ENCODE measurements at regions not wholly inside any gene's neighbourhood (a gene's known extent, or its start where the extent isn't known, plus 50 kb on each side); places are given as distances from the start of the nearest gene placed in this dataset.

GRCh38 chr2:60230037-60230436 lies 323.4 kb downstream of the BCL11A start:
- no peaks in the 10 kb centered on the region for H3K36me3 Mint-ChIP-seq (ENCODE audit: low read depth)
- Histone ChIP-seq H3K4me3 (ENCODE audit: low read length) (no peak overlapping the region), H3K27ac (ENCODE audit: low read depth, low read length) (no peak overlapping the region), H3K27me3 (ENCODE audit: control insufficient read depth, insufficient read depth, low read length, poor library complexity, severe bottlenecking) (no peaks in the 10 kb centered on the region), H3K9me3 (ENCODE audit: control insufficient read depth, low read length) (no peaks in the 10 kb centered on the region), H3K9ac (ENCODE audit: extremely low read depth, low read length, poor library complexity, severe bottlenecking) (no peak overlapping the region), H3K36me3 (ENCODE audit: control insufficient read depth, insufficient read depth, low read length) (no peaks in the 10 kb centered on the region), H3K4me1 (ENCODE audit: control insufficient read depth, insufficient read depth, low read length) (no peaks in the 10 kb centered on the region)
- no peak overlapping the region for H3K27ac Mint-ChIP-seq
- no peak for DNase-seq
- no peaks in the 10 kb centered on the region for H3K27me3 Mint-ChIP-seq (ENCODE audit: insufficient read depth)
- TF ChIP-seq CTCF (conservative IDR thresholded peaks at IDR 0.05) = no peak
- no peak overlapping the region for H3K4me3 Mint-ChIP-seq
- WGBS, 2 experiments (ENCODE audit: insufficient coverage in 1 of 2, insufficient read length in 1 of 2) = 90% methylated on average over 6 of the region's 6 CpGs; no CpG with 5 or more reads in 1 of the 2 experiments
- peaks cover 6% of the 10 kb centered on the region for H3K9me3 Mint-ChIP-seq
- H3K4me1 Mint-ChIP-seq = no peaks in the 10 kb centered on the region

- no peak for DNase-seq
- no peak for TF ChIP-seq CTCF (conservative IDR thresholded peaks at IDR 0.05)
- Mint-ChIP-seq H3K27ac (no peak overlapping the region), H3K4me1 (no peaks in the 10 kb centered on the region), H3K9me3 (peaks cover 2% of the 10 kb centered on the region), H3K27me3 (ENCODE audit: insufficient read depth) (no peaks in the 10 kb centered on the region), H3K4me3 (no peak overlapping the region), H3K36me3 (ENCODE audit: low read depth) (no peaks in the 10 kb centered on the region)
- Histone ChIP-seq H3K9ac (ENCODE audit: extremely low read depth, low read length, poor library complexity, severe bottlenecking) (no peak overlapping the region), H3K4me1 (ENCODE audit: control insufficient read depth, insufficient read depth, low read length) (no peaks in the 10 kb centered on the region), H3K36me3 (ENCODE audit: control insufficient read depth, insufficient read depth, low read length) (no peaks in the 10 kb centered on the region), H3K27ac (ENCODE audit: low read depth, low read length) (no peak overlapping the region), H3K9me3 (ENCODE audit: control insufficient read depth, low read length) (no peaks in the 10 kb centered on the region), H3K27me3 (ENCODE audit: control insufficient read depth, insufficient read depth, low read length, poor library complexity, severe bottlenecking) (no peaks in the 10 kb centered on the region), H3K4me3 (ENCODE audit: low read length) (no peak overlapping the region)
- 92% methylated on average over 3 of the region's 3 CpGs; no CpG with 5 or more reads in 1 of the 2 experiments for WGBS, 2 experiments (ENCODE audit: insufficient coverage in 1 of 2, insufficient read length in 1 of 2)
Observed at GRCh38 chr2:60226943-60227342, 326.5 kb downstream of the BCL11A start.

- H3K9me3 ChIP-seq (ENCODE audit: control insufficient read depth, low read length) = no peaks in the 10 kb centered on the region
- DNase-seq = no peak
- Mint-ChIP-seq H3K36me3 (ENCODE audit: low read depth) (no peaks in the 10 kb centered on the region), H3K27ac (no peak overlapping the region), H3K4me1 (no peaks in the 10 kb centered on the region), H3K4me3 (no peak overlapping the region), H3K9me3 (no peaks in the 10 kb centered on the region), H3K27me3 (ENCODE audit: insufficient read depth) (no peaks in the 10 kb centered on the region)
- WGBS, 2 experiments (ENCODE audit: insufficient coverage in 1 of 2, insufficient read length in 1 of 2) = 97% methylated on average over 3 of the region's 3 CpGs; no CpG with 5 or more reads in 1 of the 2 experiments
- no peak overlapping the region for H3K4me3 ChIP-seq (ENCODE audit: low read length)
- H3K4me1 ChIP-seq (ENCODE audit: control insufficient read depth, insufficient read depth, low read length) = no peaks in the 10 kb centered on the region
- no peaks in the 10 kb centered on the region for H3K36me3 ChIP-seq (ENCODE audit: control insufficient read depth, insufficient read depth, low read length)
- no peaks in the 10 kb centered on the region for H3K27me3 ChIP-seq (ENCODE audit: control insufficient read depth, insufficient read depth, low read length, poor library complexity, severe bottlenecking)
- H3K9ac ChIP-seq (ENCODE audit: extremely low read depth, low read length, poor library complexity, severe bottlenecking) = no peak overlapping the region
- TF ChIP-seq CTCF (conservative IDR thresholded peaks at IDR 0.05) = no peak
- H3K27ac ChIP-seq (ENCODE audit: low read depth, low read length) = no peak overlapping the region
Observed at GRCh38 chr2:60226191-60226590, 327.3 kb downstream of the BCL11A start.

Measured in endodermal cell (in vitro differentiated cells).